Occipital lobe (tissue), 1 donor: ENCODE measurements at regions not wholly inside any gene's neighbourhood (a gene's known extent, or its start where the extent isn't known, plus 50 kb on each side); places are given as distances from the start of the nearest gene placed in this dataset.
A peak's percentile ranks its signal among the peaks of the same experiment; 100 is the strongest.
"Not testable (repeated sequence)": the region's sequence is repeated elsewhere in the genome, so short reads cannot be mapped to it uniquely, and the experiment has no call there.

Experiments
- DNase-seq: peaks from one replicate; lab custom pipeline; 2025; lab: John Stamatoyannopoulos, UW

DNA sequence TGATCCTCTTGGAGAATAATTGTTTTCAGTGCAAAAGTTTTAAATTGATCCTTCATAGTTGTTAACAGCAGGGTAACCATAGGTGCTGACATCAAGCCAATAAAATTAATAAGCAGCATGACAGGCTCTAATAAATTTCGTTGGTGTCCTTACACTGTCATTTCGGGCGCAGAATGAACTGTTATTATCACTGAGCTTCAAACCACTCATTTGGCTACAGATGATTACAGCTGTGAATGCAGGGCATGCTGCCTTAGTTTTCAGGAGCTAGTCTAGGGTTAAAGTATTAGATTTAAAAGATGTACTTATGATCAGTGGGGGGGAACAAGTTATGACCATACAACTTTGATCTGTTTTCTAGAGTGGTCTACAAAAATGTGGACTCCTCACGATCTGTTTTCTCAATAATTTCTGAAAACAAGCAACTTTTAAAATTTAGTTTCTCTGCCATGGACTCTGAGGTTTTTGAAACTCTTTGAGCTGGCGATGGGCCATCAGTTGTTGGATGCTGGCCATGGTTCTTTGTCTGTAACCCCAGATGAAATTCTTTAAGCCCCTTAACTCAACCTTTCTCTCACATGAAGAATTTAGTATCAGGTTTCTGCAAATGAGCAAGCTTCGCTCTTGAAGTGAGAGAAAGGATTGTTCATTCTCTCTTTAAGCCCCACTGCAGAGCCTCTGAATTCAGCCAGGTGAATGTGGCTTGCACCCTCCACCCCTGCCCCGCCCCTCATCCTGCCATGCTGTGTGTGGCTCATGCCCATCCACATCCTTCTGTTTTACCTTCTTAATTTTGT, 99.1 kb upstream of the MTHFD1L start:
- no peak for DNase-seq

DNA sequence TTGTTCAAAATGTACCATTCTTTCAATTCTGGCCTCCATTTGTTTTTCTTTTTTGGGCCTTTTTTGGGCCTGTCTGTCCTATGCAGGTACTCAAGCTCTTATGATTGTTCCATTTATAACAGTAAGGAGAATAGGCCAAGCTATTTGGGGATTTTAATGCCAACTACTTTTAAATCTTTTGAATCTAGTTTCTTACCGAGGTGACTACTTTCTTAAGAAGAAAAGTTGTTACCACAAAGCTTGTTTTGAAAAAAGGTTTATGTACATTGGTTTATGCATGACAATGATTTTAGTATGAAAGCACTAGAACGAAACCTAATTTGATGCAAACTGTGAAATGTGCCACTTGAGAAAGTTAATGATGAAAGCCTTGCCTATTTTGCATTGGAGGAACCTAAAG, 98.3 kb upstream of the MTHFD1L start:
- no peak for DNase-seq

GRCh38 chr6:150767571-150768018, 97.9 kb upstream of the MTHFD1L start:
- DNase-seq = no peak

GRCh38 chr6:150770637-150771036, 94.9 kb upstream of the MTHFD1L start:
- DNase-seq = no peak

- no peak for DNase-seq
Observed at GRCh38 chr6:150773969-150774368, 91.5 kb upstream of the MTHFD1L start.

DNA sequence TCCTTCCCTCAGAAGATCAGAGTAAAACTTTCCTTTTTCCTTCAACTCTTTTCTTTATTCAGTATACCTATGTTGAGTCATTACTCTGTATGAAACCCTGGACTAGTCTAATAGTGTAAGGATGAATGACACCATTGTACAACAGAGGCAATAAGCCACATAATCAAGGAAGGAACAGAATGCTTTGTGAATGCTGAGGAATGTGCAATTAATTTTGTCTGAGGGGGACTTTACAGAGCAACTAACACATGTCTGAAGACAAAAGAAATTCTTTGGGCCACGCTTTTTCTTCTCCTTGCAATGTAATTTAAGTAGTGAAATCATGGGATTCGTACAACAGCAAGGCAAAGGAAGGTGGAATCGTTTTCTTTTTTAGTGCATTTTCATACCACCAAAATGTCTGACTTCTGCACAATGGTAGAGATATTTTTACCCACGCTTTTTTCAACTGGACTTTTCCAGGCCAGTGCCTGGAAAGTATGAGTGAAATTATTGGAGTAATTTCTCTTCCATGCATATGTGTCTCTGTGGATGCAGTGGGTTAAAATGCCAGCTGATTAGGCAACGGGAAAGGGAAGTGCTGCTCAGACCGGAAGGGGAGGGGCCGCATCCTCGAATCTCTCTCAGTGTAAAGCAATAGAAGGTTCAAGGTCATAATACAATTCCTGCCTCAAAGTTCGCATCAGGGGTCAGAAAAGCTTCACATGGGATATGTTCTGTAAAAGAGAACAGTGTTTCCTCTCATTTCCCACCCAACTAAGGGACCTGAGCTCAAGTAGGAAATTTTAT, 89.9 kb upstream of the MTHFD1L start:
- DNase-seq = no peak

DNA sequence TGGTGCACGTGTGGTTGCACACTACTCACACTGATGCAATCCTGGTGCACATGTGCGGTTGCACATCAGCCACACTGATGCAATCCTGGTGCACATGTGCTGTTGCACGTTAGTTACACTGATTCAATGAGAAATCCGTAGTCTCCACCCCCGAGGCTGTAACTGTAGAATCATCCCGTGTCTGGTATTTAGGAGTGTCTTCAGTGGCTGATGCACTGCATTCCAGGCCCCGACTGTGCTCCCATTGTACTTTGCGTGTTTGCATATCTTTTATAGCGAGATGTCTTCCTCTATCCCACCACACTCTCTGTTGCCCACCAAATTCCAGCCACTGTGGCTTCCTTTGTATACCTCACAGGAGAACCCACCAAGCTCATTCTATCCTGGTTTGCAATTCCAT, 87.8 kb upstream of the MTHFD1L start:
- no peak for DNase-seq

DNA sequence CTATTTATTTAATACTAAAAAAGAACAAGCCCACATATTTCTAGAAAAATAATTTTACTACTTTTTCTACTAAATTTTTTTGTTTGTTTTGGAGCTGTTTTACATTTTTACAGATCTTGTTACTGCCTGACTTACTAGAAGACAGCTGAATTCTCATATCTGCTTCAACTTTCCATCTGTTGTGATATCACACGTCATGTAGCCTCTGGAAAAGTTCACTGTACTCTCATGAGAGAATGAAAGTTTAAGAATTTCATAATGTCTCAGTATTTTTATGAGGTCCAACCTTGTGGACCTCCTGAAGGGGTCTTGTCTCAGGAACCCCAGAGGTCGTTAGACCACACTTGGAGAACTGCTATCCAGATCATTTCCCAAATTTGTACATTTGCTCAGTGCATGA, 81.7 kb upstream of the MTHFD1L start:
- DNase-seq = no peak

DNA sequence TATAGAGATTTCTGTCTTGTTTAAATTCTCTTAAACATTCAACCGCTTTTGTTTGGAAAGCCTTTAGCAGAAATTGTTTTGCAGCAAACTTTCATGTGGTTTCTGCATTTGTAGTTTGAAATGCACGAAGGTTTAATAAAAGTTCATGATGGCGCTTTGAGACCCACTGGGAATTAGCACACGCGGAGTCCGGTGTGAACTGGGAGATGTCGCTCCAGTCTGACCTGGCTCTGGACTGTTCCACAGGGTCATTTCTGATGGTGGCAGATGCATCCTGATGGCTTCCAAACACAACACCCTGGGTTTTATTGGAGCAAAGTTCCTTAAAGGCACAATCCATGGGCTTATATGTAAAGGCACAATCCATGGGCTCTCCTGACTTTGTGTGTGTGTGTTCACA, 78.1 kb upstream of the MTHFD1L start:
- no peak for DNase-seq

GRCh38 chr6:150788089-150788488, 77.4 kb upstream of the MTHFD1L start:
- no peak for DNase-seq

GRCh38 chr6:150789906-150790305, 75.6 kb upstream of the MTHFD1L start:
- not testable (repeated sequence) for DNase-seq

GRCh38 chr6:150791717-150792116, 73.8 kb upstream of the MTHFD1L start:
- no peak for DNase-seq

- no peak for DNase-seq
Observed at GRCh38 chr6:150797949-150798348, 67.6 kb upstream of the MTHFD1L start.

GRCh38 chr6:150799276-150799805, 66.2 kb upstream of the MTHFD1L start:
- no peak for DNase-seq

DNA sequence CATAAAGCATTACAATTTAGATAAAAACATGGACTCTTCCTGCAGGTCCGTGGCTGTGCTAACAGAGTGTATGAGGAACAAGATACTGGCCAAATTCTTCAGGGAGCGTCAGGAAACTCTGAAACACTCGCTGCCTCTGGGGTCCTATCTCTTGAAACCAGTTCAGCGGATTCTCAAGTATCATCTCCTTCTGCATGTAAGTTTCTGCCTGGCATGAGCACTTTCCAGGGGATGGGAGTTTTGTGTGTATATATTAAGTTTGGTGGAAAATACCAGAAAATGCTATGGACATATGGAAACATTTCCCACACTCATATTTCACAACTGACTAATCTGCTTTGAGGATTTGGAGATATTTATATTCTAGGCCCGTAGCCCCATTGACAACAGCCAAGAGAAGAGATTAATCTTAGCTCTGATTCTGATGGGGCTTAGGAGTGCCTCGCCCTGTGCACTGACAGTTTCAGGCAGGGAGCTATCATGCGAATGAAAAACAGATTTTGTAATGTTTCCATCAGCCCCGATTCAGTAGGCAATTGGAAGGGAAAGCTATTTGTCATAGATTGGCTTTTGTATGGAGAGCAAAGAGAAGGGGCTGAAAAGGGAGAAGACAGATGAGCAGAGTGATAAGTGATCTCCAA, 64.7 kb upstream of the MTHFD1L start:
- DNase-seq = no peak

DNA sequence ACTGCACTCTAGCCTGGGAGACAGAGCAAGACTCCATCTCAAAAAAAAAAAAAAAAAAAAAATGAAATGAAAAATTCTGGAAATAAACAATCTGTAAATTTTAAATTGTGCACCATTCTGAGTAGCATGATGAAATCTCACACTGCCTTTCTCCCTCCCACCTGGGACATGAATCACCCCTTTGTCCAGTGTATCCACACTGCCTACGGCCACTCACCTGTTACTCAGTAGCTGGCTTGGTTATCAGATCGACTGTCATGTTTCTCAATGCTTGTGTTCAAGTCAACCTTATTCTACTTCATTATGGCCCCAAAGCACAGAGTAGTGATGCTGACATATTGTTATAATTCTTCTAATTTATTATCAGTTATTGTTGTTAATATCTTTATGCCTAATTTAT, 58.7 kb upstream of the MTHFD1L start:
- DNase-seq = no peak

- DNase-seq = peak; percentile 14
Observed at GRCh38 chr6:150813319-150813992, 52.0 kb upstream of the MTHFD1L start.

DNA sequence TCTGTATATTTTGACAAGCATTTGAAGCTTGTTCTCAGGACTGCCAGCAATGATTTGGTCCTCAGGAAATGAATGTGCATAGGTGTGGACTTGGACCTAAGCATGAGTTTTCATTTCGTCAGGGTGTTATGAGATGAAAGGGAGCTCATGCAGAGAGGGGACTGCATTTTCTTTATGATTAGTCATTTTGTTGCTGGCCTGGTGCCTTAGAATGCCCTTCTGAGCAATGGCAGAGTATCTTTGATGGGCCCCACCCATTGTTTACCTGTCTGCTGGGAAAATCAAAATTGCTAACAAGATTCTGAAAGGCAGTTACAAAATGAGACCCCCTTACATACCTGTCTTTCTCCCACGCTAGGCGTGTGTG, 51.5 kb upstream of the MTHFD1L start:
- DNase-seq = no peak
